HG02759 (cell line): ENCODE measurements at regions not wholly inside any gene's neighbourhood (a gene's known extent, or its start where the extent isn't known, plus 50 kb on each side); places are given as distances from the start of the nearest gene placed in this dataset.

Experiments used
- ATAC-seq: cut with Tn5 transposase; IDR thresholded peaks from one replicate; pipeline ENCODE4 v1.9.1; 2021; ENCODE audit warnings: mild to moderate bottlenecking, moderate library complexity; ENCODE audit not compliant: unreplicated experiment

- ATAC-seq, result no peak
Observed at GRCh38 chr12:114901316-114901715, 217.3 kb upstream of the TBX3 start.

GRCh38 chr12:114898159-114898558, 214.2 kb upstream of the TBX3 start:
- no peak for ATAC-seq

DNA sequence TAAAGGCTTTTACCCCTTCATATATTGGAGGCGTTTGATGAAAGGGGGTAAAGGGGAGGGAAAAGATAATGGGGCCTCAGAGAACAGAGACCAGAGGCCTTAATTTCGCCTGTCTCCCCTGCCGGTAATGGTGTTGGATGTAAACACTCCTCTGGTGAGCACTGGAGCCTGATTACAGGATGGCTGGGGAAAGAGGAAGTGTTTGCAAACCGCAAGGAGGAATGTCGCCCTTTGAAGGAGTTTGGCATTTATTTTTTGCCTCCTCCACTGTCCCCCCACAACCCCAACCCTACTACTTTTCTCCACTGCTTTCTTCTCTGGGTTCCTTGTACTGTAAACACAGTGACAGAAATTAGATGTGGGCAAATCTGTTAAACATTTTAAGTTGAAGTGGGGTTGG, 211.9 kb upstream of the TBX3 start:
- ATAC-seq, result no peak

DNA sequence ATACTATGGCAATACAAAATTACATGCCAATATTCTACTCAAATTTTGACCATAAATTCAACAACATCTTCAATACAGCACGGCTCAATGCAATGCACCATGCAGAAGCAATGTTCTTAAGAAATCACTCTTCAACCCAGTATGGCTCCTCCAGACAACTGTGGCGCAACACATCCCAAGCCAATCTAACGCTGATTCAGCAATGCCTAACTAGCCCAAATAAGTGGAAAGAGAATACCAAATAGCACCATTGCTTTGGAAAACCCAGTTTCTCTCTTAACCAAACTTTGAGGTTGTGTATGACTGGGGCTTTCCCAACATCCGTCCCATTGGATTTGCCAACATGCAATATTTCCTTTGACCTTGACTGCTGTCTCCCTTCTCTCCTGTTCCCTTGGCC, 211.1 kb upstream of the TBX3 start:
- ATAC-seq, result no peak

DNA sequence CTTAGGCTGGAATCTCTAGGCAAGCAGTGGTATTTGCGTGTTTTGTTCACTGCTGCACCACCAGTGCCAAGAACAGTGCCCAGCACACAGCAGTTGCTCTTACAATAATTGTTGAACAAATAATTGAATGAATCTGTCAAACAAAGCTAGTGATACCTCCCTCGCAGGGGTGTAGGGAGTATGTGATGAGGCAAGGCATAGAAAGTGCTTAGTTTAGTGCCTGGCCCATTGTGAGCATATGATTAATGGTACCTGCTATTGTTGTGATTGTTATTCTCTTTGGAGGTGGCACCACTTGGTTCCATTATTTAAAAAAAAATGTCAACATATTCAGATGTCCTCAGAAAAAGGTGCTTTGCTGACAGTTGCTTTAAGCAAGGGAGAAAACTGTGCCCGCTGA, 210.1 kb upstream of the TBX3 start:
- no peak for ATAC-seq

GRCh38 chr12:114888928-114889584, 205.1 kb upstream of the TBX3 start:
- ATAC-seq, result no peak

GRCh38 chr12:114888448-114888847, 204.5 kb upstream of the TBX3 start:
- ATAC-seq, result no peak

DNA sequence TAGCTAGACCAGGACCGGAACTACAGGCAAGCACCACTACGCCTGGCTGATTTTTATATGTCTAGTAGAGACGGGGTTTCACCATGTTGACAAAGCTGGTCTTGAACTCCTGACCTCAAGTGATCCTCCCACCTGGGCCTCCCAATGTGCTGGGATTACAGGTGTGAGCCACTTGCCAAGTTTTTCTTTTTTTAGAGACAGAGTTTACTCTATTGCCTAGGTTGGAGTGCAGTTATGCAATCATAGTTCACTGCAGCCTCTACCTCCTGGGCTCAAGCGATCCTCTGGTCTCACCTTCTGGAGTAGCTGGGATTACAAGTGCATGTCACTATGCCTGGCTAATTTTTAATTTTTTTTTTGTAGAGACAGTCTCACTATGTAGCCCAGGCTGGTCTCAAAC, 201.5 kb upstream of the TBX3 start:
- no peak for ATAC-seq

GRCh38 chr12:114884575-114884974, 200.6 kb upstream of the TBX3 start:
- no peak for ATAC-seq

DNA sequence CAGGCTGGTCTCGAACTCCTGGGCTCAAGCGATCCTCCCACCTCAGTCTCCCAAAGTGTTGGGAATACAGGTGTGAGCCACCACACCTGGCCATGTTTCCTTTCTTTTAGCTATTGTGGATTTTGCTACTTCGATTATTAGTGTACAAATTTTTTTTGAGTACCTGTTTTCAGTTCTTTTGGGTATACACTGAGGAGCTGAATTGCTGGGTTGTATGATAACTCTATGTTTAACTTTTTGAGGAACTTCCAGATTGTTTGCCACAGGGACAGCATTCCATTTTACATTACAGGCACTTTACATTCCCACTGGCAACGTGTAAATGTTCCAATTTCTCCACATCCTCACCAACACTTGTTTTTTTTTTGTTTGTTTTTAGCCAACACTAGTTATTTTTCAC, 198.1 kb upstream of the TBX3 start:
- no peak for ATAC-seq

- no peak for ATAC-seq
Observed at GRCh38 chr12:114879354-114879753, 195.4 kb upstream of the TBX3 start.

DNA sequence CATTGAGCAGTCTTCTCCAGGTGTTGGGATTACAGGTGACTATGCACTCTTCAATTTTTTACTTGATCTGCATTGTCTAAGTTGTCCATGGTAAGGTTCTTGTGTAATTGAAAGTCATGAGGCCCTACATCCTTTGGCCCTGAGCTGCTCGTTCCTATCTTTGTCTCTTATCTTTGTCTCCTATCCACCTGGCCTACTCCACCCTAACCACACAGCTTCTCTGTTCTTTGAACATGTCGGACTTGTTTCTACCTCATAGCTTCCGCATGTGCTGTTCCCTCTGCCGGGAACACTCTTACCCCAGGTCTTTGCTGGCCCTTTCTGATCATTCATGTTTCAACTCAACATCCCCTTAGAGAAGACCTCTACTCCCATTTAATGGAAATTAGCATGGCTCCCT, 194.8 kb upstream of the TBX3 start:
- no peak for ATAC-seq

DNA sequence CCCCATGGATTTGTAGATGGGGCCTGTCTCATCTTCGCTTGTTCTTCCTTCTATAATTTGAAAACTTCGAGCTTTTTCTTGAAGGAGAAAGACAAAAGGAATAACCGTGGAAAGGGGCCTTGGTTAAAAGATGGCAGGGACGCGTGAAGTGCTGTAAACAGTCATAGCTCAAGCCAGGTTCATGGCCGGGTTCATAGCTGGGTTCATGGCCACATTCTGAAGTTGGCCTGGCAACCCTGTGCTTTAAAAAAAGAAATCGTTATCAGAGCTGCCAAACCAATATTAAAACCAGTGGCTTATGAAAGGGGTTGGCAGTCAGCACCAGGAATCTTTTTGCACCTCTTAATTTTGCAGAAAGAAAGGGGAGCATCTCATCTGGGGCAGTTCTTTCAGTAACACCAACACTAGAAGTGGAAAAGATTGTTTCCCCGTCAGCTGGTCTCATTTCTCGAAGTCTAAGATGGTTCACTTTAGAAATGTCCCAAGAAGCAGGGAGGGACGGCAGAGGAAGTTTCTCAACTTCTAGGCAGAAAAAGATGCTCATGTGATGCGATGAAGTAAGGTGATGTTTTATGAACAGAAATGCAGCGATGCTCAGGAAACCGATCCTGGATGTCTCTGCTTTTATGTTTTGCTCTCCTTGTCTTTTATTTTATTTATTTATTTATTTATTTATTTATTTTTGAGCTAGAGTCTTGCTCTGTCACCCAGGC, 193.1 kb upstream of the TBX3 start:
- ATAC-seq, result no peak

DNA sequence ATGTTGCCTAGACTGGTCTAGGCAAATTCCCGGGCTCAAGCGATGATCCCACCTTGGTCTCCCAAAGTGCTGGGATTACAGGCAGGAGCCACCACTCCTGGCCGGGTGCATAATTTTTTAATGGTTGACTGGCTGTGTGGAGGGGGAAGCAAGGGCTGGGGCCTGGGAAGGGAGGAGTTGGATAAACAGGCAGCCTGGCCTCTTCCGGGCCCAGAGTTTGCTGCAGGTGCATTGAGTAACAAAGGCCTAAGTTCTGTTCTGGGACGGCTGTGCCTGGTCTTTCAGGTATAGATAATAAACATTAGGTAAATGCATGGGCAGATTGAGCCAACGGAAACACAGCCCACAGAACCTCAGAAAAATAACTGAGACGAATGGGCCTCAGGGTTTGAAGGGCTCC, 191.3 kb upstream of the TBX3 start:
- ATAC-seq, result no peak

DNA sequence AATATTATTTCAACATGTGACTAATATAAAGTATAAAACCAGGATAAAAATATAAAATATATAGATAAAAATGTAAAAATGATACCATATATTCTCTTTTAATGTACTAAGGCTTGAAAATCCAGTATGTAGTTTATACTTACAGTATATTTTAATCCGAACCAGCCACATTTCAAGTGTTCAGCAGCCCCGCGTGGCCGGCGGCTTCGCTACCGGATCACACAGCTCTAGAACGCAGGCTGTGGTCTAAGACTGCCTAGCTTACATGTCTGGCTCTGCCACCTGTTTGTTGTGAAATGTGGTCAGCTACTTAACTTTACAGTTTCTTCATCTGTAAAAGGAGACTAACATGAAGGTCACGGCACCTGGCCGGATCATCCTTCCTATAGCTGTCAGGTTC, 189.7 kb upstream of the TBX3 start:
- ATAC-seq, result no peak

GRCh38 chr12:114868995-114869834, 185.2 kb upstream of the TBX3 start:
- no peak for ATAC-seq

DNA sequence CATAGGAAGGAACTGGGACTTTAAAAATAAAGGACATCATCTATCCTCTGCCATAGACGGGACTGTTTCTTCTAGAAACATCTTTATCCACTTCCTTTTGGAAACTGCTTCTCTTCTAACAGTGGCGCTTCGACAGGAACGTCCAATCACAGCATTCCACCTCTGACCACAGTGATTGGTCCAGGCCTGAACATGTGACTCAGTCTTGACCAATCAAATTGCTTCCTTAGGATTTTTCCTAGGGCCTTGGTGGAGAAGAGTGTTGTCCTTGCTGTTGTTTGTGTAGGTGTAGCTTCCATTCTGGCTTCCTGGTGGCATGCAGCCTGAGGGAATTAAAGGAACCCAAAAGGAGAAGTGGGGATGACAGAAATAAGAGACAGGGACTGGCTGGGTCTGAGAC, 182.4 kb upstream of the TBX3 start:
- ATAC-seq, result no peak

GRCh38 chr12:114864837-114865551, 181.0 kb upstream of the TBX3 start:
- no peak for ATAC-seq

DNA sequence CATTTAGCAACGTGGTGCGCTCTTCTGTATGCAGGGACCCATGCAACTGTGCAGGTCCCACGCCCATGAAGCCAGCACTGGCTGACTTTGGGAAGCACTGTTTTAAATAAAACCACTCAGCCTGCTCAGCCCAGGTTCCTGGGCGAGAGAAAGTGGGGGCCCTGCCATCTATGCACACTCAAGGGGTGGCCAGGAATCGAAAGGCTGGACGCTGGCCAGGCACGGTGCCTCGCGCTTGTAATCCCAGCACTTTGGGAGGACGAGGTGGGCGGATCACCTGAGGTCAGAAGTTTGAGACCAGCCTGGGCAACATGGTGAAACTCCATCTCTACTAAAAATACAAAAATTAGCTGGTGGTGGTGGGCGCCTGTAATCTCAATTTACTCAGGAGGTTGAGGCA, 179.9 kb upstream of the TBX3 start:
- no peak for ATAC-seq

DNA sequence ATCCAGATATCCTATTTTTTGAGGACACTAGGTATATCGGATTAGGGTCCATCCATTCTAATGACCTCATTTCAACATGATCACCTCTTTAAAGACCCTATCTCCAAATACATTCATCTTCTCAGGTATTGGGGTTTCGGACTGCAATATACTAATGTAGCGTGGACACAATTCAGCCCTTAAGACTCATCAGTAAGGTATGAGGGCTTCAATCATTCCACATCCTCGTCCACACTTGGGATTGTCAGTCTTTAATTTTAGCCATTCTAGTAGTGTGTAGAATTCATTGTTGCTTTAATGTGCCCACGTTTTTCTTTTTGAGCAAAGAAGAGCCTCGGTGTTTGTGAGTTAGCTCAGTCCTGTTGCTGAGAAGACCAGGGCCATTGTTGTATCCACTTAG, 177.0 kb upstream of the TBX3 start:
- ATAC-seq, result no peak

DNA sequence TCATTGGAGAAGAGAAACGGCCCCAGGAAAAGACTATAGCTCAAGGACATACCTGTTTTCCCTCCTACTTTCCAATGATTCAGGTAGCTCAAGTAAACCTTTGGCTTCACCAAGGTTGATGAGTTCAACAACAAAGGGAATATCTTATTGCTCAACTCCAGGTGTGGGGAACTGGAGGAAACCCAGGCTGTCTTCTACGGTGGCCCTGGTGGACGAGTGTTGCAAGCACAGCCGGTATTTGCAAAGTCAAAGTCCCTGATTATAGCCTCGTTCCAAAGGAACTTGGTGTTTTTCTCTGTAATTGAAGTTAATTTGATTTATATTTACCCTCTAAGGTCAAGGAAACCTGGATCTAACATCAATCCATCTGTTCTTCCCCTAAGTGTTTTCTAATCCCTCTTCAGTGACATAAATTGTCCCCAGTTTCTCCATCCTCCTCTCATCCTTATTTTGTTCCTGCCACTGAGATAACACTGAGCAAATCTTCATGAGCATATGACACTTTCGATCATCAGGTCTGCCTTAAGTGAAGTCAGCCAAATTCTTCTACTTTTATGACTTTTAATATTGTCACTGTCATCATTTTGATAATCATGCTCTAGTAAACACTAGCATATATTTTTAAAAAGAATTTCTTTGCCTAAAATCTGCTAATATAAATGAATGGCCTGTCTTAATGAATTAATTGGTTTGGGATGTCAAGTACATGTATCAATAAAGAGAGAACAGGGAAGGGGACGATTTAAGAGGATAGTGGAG, 174.6 kb upstream of the TBX3 start:
- ATAC-seq, result no peak
